GM23338 (cell line): ENCODE measurements at regions not wholly inside any gene's neighbourhood (a gene's known extent, or its start where the extent isn't known, plus 50 kb on each side); places are given as distances from the start of the nearest gene placed in this dataset.

ENCODE experiments used
- ATAC-seq: fragments of 200-7000 bp; cut with Tn5 transposase; 3 replicates; pipeline ENCODE4 v1.9.1; 2020
- DNase-seq: peaks from one replicate; pipeline ENCODE4 v3.0.0-alpha.2; 2015; ENCODE audit warnings: low spot score
- H2AFZ ChIP-seq: fragments of 200-600 bp; sonication (generic); 2 replicates; pipeline ENCODE4 v1.8.0; 2016; ENCODE audit warnings: antibody characterized with exemption, mild to moderate bottlenecking, moderate library complexity
- H3F3A ChIP-seq: fragments of 200-600 bp; sonication (generic); replicated peaks from 2 replicates; pipeline ENCODE4 v1.8.0; 2017; ENCODE audit warnings: antibody characterized with exemption, mixed run types, low read depth
- H3K27ac ChIP-seq: fragments of 200-600 bp; sonication (generic); 2 replicates; pipeline ENCODE4 v1.6.1; 2016; ENCODE audit warnings: low read depth
- H3K27me3 ChIP-seq: fragments of 200-600 bp; sonication (generic); 2 replicates; pipeline ENCODE4 v1.8.0; 2016; ENCODE audit warnings: mild to moderate bottlenecking, mixed run types, moderate library complexity; ENCODE audit not compliant: insufficient read depth
- H3K36me3 ChIP-seq: fragments of 200-600 bp; sonication (generic); 2 replicates; pipeline ENCODE4 v1.8.0; 2016; ENCODE audit warnings: mild to moderate bottlenecking; ENCODE audit not compliant: insufficient read depth
- H3K4me1 ChIP-seq: fragments of 200-600 bp; sonication (generic); 2 replicates; pipeline ENCODE4 v1.8.0; 2016; ENCODE audit warnings: mild to moderate bottlenecking, moderate library complexity; ENCODE audit not compliant: insufficient read depth
- H3K4me2 ChIP-seq: fragments of 200-600 bp; sonication (generic); 2 replicates; pipeline ENCODE4 v1.7.1; 2017; ENCODE audit warnings: mixed run types
- H3K4me3 ChIP-seq: fragments of 200-600 bp; sonication (generic); 2 replicates; pipeline ENCODE4 v1.6.1; 2016; ENCODE audit warnings: mixed run types
- H3K79me2 ChIP-seq: fragments of 200-600 bp; sonication (generic); replicated peaks from 2 replicates; pipeline ENCODE4 v1.8.0; 2017; ENCODE audit warnings: mild to moderate bottlenecking; ENCODE audit not compliant: insufficient read depth
- H3K9me2 ChIP-seq: fragments of 200-600 bp; sonication (generic); 2 replicates; pipeline ENCODE4 v1.8.0; 2017; ENCODE audit not compliant: insufficient read depth
- H4K20me1 ChIP-seq: fragments of 200-600 bp; sonication (generic); replicated peaks from 2 replicates; pipeline ENCODE4 v1.8.0; 2017; ENCODE audit warnings: mild to moderate bottlenecking; ENCODE audit not compliant: insufficient read depth
- H3K27ac Mint-ChIP-seq: 2 replicates; pipeline ENCODE4 v1.8.0; 2020; ENCODE audit warnings: inconsistent platforms, mild to moderate bottlenecking, moderate library complexity, mixed read lengths
- H3K27me3 Mint-ChIP-seq: 3 replicates; pipeline ENCODE4 v1.8.0; 2022; ENCODE audit warnings: low read depth, mild to moderate bottlenecking, moderate library complexity, mixed read lengths, inconsistent platforms; ENCODE audit not compliant: insufficient read depth, poor library complexity
- H3K36me3 Mint-ChIP-seq: 3 replicates; pipeline ENCODE4 v1.8.0; 2021; ENCODE audit warnings: low read depth, mild to moderate bottlenecking, inconsistent platforms, moderate library complexity, mixed read lengths
- H3K4me1 Mint-ChIP-seq: 3 replicates; pipeline ENCODE4 v1.8.0; 2020; ENCODE audit warnings: mild to moderate bottlenecking, inconsistent platforms, mixed read lengths
- H3K4me3 Mint-ChIP-seq: 3 replicates; pipeline ENCODE4 v1.8.0; 2021; ENCODE audit warnings: moderate library complexity, mild to moderate bottlenecking, inconsistent platforms, mixed read lengths
- H3K9me3 Mint-ChIP-seq: 3 replicates; pipeline ENCODE4 v1.8.0; 2020; ENCODE audit warnings: moderate library complexity, mild to moderate bottlenecking, inconsistent platforms, mixed read lengths
- CREB1 ChIP-seq: fragments of 250-450 bp; sonication (Bioruptor Pico); IDR thresholded peaks from 2 replicates; pipeline ENCODE4 v1.5.0; 2020; ENCODE audit warnings: low read depth, mild to moderate bottlenecking, moderate library complexity
- EZH2 ChIP-seq: fragments of 200-600 bp; sonication (generic); IDR thresholded peaks from one replicate; pipeline ENCODE4 v1.8.0; 2017; ENCODE audit warnings: antibody characterized with exemption, mild to moderate bottlenecking, low read depth; ENCODE audit not compliant: unreplicated experiment
- EZH2phosphoT487 ChIP-seq: fragments of 200-600 bp; sonication (generic); IDR thresholded peaks from one replicate; pipeline ENCODE4 v1.8.1; 2018; ENCODE audit warnings: antibody characterized with exemption; ENCODE audit not compliant: unreplicated experiment
- JUNB ChIP-seq: IDR thresholded peaks from one replicate; pipeline ENCODE4 v1.6.1; 2016; ENCODE audit warnings: antibody characterized with exemption; ENCODE audit not compliant: unreplicated experiment
- NANOG ChIP-seq: IDR thresholded peaks from 2 replicates; pipeline ENCODE4 v1.6.1; 2016; ENCODE audit warnings: antibody characterized with exemption, borderline replicate concordance
- POLR2AphosphoS5 ChIP-seq: IDR thresholded peaks from 2 replicates; pipeline ENCODE4 v1.6.1; 2016; ENCODE audit warnings: antibody characterized with exemption, low read depth
- STAT1 ChIP-seq: IDR thresholded peaks from one replicate; pipeline ENCODE4 v1.6.1; 2016; ENCODE audit warnings: antibody characterized with exemption; ENCODE audit not compliant: unreplicated experiment
- ZNF114 ChIP-seq: fragments of 250-450 bp; sonication (Bioruptor Pico); IDR thresholded peaks from 2 replicates; pipeline ENCODE4 v1.5.0; 2020; ENCODE audit warnings: mild to moderate bottlenecking, moderate library complexity
- ZNF331 ChIP-seq: fragments of 250-450 bp; sonication (Bioruptor Pico); IDR thresholded peaks from 2 replicates; pipeline ENCODE4 v1.5.0; 2020; ENCODE audit warnings: low read depth, mild to moderate bottlenecking, moderate library complexity
- TF ChIP-seq, protein P1 (sequence below): IDR thresholded peaks from 2 replicates; pipeline ENCODE4 v1.6.1; 2016; ENCODE audit warnings: antibody characterized with exemption
- TF ChIP-seq, protein P2 (sequence below): fragments of 250-450 bp; sonication (Bioruptor Pico); IDR thresholded peaks from 2 replicates; pipeline ENCODE4 v1.5.0; 2020; ENCODE audit warnings: mild to moderate bottlenecking, moderate library complexity
- TF ChIP-seq, protein P3 (sequence below): IDR thresholded peaks from one replicate; pipeline ENCODE4 v1.6.1; 2018; ENCODE audit warnings: antibody characterized with exemption; ENCODE audit not compliant: unreplicated experiment
- TF ChIP-seq, protein P4 (sequence below), 2 experiments: fragments of 200-600 bp in 1 of 2; sonication (generic) in 1 of 2; conservative IDR thresholded peaks; 2 replicates each; pipeline versions ENCODE4 v1.5.1 to v1.6.1; 2016 to 2017; ENCODE audit warnings: antibody characterized with exemption in 2 of 2, low read depth in 2 of 2, mild to moderate bottlenecking in 2 of 2, moderate library complexity in 1 of 2

DNA sequence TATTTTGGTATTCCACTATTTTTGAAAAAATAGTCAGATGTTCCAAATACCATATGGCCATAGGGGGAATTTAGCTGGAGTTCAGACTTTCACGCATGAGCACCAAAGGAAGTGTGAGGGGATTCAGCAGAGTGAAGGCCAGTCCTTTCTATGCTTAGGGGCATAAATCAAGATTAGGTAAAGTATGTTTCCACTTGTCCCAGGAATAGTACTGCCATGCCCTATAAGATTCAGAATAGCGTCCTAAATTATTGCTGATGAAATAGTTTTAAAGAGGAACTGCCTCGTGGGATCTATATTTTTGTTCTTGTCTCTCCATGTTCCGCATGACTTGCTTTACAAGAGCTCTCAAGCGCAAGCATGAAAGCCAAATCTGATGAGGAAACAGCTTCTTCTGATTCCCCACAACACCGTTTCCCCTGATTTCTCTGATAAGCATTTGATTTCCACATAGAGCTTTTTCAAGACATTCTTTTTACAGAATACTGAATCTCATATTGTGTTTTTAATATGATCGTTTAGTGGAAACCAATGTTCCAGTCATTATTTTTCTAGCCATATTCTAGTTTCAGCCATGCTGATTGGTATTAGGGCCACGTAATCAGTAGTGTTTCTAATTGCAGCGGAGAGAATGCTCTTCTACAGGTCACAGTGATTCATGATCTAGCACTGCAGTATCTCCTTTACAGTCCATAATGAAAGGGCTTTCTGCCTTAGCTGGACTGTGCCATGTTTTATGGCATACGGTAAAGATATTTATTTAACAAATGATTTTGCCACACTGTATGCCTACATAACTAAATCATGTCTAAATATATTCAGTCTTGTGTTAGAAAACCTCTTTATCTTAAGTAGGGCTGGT is 492.3 kb downstream of the CENPC start:
- ATAC-seq (no peak), DNase-seq (no peak)
- peaks cover 10% of the 10 kb centered on the region for H3K4me1 ChIP-seq
- H2AFZ ChIP-seq, result no peak overlapping the region
- H3K36me3 ChIP-seq, result no peaks in the 10 kb centered on the region
- H3K27me3 ChIP-seq, result no peaks in the 10 kb centered on the region
- no peak overlapping the region for H3K4me2 ChIP-seq
- TF ChIP-seq JUNB, result no peak
- TF ChIP-seq POLR2AphosphoS5, result no peak
- TF ChIP-seq ZNF114 (CRISPR knock-in tag), result no peak
- no peak for TF ChIP-seq NANOG
- TF ChIP-seq, protein P1, sequence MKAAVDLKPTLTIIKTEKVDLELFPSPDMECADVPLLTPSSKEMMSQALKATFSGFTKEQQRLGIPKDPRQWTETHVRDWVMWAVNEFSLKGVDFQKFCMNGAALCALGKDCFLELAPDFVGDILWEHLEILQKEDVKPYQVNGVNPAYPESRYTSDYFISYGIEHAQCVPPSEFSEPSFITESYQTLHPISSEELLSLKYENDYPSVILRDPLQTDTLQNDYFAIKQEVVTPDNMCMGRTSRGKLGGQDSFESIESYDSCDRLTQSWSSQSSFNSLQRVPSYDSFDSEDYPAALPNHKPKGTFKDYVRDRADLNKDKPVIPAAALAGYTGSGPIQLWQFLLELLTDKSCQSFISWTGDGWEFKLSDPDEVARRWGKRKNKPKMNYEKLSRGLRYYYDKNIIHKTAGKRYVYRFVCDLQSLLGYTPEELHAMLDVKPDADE, result no peak
- TF ChIP-seq STAT1, result no peak
- no peak for TF ChIP-seq CREB1 (CRISPR knock-in tag)
- no peak for TF ChIP-seq EZH2
- TF ChIP-seq ZNF331, result no peak
- TF ChIP-seq EZH2phosphoT487, result no peak
- TF ChIP-seq, protein P2, sequence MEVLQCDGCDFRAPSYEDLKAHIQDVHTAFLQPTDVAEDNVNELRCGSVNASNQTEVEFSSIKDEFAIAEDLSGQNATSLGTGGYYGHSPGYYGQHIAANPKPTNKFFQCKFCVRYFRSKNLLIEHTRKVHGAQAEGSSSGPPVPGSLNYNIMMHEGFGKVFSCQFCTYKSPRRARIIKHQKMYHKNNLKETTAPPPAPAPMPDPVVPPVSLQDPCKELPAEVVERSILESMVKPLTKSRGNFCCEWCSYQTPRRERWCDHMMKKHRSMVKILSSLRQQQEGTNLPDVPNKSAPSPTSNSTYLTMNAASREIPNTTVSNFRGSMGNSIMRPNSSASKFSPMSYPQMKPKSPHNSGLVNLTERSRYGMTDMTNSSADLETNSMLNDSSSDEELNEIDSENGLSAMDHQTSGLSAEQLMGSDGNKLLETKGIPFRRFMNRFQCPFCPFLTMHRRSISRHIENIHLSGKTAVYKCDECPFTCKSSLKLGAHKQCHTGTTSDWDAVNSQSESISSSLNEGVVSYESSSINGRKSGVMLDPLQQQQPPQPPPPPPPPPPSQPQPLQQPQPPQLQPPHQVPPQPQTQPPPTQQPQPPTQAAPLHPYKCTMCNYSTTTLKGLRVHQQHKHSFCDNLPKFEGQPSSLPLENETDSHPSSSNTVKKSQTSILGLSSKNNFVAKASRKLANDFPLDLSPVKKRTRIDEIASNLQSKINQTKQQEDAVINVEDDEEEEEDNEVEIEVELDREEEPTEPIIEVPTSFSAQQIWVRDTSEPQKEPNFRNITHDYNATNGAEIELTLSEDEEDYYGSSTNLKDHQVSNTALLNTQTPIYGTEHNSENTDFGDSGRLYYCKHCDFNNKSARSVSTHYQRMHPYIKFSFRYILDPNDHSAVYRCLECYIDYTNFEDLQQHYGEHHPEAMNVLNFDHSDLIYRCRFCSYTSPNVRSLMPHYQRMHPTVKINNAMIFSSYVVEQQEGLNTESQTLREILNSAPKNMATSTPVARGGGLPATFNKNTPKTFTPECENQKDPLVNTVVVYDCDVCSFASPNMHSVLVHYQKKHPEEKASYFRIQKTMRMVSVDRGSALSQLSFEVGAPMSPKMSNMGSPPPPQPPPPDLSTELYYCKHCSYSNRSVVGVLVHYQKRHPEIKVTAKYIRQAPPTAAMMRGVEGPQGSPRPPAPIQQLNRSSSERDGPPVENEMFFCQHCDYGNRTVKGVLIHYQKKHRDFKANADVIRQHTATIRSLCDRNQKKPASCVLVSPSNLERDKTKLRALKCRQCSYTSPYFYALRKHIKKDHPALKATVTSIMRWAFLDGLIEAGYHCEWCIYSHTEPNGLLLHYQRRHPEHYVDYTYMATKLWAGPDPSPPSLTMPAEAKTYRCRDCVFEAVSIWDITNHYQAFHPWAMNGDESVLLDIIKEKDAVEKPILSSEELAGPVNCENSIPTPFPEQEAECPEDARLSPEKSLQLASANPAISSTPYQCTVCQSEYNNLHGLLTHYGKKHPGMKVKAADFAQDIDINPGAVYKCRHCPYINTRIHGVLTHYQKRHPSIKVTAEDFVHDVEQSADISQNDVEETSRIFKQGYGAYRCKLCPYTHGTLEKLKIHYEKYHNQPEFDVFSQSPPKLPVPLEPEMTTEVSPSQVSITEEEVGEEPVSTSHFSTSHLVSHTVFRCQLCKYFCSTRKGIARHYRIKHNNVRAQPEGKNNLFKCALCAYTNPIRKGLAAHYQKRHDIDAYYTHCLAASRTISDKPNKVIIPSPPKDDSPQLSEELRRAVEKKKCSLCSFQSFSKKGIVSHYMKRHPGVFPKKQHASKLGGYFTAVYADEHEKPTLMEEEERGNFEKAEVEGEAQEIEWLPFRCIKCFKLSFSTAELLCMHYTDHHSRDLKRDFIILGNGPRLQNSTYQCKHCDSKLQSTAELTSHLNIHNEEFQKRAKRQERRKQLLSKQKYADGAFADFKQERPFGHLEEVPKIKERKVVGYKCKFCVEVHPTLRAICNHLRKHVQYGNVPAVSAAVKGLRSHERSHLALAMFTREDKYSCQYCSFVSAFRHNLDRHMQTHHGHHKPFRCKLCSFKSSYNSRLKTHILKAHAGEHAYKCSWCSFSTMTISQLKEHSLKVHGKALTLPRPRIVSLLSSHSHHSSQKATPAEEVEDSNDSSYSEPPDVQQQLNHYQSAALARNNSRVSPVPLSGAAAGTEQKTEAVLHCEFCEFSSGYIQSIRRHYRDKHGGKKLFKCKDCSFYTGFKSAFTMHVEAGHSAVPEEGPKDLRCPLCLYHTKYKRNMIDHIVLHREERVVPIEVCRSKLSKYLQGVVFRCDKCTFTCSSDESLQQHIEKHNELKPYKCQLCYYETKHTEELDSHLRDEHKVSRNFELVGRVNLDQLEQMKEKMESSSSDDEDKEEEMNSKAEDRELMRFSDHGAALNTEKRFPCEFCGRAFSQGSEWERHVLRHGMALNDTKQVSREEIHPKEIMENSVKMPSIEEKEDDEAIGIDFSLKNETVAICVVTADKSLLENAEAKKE (CRISPR knock-in tag), result no peak
- TF ChIP-seq, protein P3, sequence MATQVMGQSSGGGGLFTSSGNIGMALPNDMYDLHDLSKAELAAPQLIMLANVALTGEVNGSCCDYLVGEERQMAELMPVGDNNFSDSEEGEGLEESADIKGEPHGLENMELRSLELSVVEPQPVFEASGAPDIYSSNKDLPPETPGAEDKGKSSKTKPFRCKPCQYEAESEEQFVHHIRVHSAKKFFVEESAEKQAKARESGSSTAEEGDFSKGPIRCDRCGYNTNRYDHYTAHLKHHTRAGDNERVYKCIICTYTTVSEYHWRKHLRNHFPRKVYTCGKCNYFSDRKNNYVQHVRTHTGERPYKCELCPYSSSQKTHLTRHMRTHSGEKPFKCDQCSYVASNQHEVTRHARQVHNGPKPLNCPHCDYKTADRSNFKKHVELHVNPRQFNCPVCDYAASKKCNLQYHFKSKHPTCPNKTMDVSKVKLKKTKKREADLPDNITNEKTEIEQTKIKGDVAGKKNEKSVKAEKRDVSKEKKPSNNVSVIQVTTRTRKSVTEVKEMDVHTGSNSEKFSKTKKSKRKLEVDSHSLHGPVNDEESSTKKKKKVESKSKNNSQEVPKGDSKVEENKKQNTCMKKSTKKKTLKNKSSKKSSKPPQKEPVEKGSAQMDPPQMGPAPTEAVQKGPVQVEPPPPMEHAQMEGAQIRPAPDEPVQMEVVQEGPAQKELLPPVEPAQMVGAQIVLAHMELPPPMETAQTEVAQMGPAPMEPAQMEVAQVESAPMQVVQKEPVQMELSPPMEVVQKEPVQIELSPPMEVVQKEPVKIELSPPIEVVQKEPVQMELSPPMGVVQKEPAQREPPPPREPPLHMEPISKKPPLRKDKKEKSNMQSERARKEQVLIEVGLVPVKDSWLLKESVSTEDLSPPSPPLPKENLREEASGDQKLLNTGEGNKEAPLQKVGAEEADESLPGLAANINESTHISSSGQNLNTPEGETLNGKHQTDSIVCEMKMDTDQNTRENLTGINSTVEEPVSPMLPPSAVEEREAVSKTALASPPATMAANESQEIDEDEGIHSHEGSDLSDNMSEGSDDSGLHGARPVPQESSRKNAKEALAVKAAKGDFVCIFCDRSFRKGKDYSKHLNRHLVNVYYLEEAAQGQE, result no peak
- TF ChIP-seq, protein P4, sequence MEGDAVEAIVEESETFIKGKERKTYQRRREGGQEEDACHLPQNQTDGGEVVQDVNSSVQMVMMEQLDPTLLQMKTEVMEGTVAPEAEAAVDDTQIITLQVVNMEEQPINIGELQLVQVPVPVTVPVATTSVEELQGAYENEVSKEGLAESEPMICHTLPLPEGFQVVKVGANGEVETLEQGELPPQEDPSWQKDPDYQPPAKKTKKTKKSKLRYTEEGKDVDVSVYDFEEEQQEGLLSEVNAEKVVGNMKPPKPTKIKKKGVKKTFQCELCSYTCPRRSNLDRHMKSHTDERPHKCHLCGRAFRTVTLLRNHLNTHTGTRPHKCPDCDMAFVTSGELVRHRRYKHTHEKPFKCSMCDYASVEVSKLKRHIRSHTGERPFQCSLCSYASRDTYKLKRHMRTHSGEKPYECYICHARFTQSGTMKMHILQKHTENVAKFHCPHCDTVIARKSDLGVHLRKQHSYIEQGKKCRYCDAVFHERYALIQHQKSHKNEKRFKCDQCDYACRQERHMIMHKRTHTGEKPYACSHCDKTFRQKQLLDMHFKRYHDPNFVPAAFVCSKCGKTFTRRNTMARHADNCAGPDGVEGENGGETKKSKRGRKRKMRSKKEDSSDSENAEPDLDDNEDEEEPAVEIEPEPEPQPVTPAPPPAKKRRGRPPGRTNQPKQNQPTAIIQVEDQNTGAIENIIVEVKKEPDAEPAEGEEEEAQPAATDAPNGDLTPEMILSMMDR (conservative IDR thresholded peaks at IDR 0.05; ENCODE audit: low read depth in 2 of 2), result no peak
- H3K79me2 ChIP-seq, result no peaks in the 10 kb centered on the region
- H4K20me1 ChIP-seq, result no peaks in the 10 kb centered on the region
- no peaks in the 10 kb centered on the region for H3K9me2 ChIP-seq
- Mint-ChIP-seq H3K9me3 (no peaks in the 10 kb centered on the region), H3K4me1 (peaks cover 29% of the 10 kb centered on the region), H3K36me3 (no peaks in the 10 kb centered on the region), H3K27me3 (no peaks in the 10 kb centered on the region), H3K27ac (no peak overlapping the region), H3K4me3 (no peak overlapping the region)
- H3K4me3 ChIP-seq, result no peak overlapping the region
- no peaks in the 10 kb centered on the region for H3F3A ChIP-seq
- no peak overlapping the region for H3K27ac ChIP-seq
